HG03342 (cell line): ENCODE measurements at regions not wholly inside any gene's neighbourhood (a gene's known extent, or its start where the extent isn't known, plus 50 kb on each side); places are given as distances from the start of the nearest gene placed in this dataset.
"Not testable (repeated sequence)": the region's sequence is repeated elsewhere in the genome, so short reads cannot be mapped to it uniquely, and the experiment has no call there.

Experiments
- ATAC-seq: cut with Tn5 transposase; IDR thresholded peaks from one replicate; pipeline ENCODE4 v1.9.1; 2021; ENCODE audit warnings: mild to moderate bottlenecking, moderate library complexity; ENCODE audit not compliant: unreplicated experiment

DNA sequence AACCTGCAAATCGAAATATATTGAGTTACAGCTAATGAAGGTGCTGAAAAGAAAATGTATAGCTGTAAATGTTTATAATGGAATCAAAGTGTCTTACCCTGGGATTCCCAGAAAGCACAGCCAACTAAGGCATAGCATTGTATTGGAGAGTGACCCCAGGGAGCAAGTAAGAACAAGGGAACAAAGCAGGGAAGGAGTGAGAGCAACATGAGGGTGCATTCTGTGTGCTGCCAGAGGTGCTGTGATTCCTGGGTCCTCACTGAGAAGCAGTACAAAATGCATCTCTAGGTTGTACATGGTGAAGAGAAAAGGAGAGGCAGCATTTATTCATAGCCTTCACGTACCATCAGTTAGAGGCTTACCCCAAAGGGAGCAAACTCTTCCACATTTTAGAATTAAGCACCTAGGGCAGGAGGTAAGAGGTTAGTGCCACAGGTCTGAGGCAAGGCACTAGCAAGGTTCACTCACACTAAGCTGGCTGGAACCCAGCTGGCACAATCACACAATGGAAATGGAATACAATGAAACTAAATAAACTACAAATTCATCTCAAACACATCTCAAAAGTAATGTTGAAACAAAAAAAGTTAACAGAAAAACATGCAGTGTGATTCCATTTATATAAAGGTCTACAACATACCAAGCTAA is 151.5 kb upstream of the C2CD4B start:
- no peak for ATAC-seq

DNA sequence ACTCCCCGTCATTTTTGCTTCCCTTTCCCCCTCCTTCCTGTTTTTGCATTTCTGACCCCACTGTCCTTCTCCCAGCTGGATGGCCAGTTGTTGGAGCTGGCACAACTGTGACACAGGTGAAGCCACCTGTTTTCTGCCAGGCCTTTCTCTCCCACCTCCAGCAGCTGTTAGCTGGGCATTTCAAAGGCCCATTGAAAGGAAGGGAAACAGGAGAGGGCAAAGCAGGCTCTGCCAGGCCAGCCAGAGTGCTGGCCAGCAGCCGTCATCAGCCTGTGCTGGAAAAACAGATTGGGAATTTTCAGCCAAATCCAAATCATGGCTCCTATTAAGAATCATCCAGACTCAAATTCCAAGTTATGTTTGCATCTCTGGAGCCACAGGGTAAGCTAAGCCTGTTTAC is 155.2 kb upstream of the C2CD4B start:
- ATAC-seq, result no peak

DNA sequence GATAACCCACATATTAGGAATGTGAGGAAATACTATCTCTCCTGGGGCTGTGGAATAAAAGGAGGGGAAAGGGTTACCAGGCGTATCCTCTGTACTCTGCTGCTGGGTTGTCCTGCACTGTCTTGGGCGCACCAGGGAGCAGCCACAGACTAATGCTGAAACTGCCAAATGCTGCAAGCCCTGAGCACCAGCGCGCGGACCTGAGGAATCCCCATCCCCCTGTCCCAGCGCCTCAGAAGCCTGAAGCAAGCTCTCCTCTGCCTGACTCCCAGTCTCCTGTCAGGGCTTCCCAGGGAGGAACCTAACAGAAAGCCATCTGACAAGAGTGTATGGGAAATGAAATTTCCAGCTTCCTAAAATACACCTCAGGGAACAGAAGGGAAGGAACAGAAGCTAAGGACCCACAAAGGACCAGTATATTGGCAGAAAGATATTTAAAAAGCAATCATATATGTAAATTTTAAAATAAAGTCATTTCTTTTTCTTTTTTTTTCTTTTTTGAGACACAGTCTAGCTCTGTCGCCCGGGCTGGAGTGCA is 158.3 kb upstream of the C2CD4B start:
- ATAC-seq, result no peak

DNA sequence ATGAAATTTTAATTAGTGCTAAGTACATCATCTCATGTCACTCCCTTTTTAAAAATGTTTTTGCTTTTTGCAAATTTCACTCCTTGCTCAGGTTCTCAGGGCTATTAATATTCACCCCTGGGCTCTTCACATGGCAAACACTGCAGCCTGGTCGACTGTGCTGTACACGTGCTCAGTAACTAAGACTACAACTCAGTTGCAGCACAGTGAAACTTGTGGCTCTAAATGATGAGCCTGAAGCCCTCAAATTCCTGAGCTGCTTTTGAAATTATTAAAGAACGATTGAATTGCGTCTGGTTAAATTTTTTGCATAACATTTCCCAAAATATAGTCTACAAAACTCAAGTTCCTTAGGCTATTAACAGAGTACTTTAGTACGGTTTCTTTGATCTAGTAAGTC is 159.3 kb upstream of the C2CD4B start:
- no peak for ATAC-seq

DNA sequence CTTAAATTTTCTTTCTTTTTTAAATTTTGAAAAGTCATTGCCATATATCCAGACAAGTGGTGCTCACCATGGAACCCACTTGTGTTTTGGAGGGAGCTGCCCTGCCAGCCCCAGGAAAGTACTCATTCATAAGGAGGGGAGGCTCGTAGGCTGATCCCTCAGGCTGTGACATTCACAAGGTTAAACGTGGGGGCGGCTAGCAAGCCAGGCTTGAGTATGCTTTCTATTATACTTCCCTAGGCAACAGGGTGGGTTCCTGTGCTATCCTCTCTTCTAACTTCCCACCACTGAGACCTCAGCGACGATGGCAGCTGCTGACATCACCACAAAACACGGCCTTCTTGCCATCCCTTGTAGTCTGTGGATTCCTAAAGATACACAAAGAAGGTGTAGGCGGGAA is 160.5 kb upstream of the C2CD4B start:
- no peak for ATAC-seq

DNA sequence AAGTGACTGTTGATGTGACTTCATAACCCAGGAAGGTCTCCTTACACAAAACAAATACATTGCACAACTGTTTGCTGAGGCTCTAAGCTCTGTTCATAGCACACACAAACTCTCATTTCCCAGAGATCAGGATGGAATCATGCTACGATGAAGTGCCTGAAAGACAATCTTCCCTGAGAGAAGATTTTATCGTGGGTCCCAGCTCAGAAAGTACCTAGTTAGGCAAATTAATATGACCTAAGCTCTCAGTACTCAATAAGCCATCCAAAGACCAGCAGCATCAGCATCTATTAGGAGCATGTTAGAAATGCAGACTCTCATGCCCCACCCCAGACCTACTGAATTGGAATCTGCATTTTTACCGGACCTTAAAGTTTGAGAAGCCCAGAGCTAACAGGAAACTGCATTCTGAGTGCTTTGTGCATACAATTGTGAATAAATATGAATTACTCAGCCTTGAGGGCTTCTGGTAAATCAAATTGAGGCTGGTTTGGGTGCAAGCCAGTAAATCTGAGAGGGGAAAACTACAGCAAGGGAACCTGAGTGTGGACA is 161.5 kb upstream of the C2CD4B start:
- ATAC-seq, result no peak

DNA sequence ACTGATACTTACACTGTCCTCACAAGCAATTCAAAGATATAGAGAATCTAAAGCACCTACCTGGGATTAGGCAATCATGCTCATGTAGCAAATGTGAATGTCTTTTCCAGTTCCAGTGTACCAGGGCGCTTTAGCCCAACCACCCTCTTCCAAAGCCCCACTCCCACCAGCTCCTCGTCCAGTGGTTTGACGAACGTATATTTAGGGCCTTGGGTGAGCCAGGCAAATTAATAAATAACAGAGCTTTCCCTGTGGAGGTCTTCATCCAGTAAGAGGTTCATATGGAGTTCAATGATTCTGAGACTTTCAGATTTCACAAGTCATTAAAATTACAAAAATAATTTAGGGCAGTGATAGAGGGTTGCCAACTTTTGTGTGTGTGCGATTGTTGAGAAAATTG is 162.3 kb upstream of the C2CD4B start:
- no peak for ATAC-seq

DNA sequence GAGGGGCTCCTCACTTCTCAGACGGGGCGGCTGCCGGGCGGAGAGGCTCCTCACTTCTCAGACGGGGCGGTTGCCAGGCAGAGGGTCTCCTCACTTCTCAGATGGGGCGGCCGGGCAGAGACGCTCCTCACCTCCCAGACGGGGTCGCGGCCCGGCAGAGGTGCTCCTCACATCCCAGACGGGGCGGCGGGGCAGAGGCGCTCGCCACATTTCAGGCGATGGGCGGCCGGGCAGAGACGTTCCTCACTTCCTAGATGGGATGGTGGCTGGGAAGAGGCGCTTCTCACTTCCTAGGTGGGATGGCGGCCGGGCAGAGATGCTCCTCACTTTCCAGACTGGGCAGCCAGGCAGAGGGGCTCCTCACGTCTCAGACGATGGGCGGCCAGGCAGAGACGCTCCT is 167.4 kb upstream of the C2CD4B start:
- ATAC-seq, result not testable (repeated sequence)

DNA sequence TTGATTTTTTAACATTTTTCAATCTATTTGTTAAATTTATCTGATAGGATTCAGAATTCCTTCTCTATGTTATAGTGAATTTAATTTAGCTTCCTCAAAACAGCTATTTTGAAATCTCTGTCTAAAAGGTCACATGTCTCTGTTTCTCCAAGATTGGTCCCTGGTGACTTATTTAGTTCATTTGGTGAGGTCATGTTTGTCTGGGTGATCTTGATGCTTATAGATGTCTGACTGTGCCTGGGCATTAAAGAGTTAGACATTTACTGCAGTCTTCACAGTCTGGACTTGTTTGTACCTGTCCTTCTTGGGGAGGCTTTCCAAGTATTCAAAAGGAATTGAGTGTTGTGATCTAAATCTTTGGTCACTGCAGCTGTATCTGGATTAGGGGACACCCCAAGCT is 169.5 kb upstream of the C2CD4B start:
- no peak for ATAC-seq

DNA sequence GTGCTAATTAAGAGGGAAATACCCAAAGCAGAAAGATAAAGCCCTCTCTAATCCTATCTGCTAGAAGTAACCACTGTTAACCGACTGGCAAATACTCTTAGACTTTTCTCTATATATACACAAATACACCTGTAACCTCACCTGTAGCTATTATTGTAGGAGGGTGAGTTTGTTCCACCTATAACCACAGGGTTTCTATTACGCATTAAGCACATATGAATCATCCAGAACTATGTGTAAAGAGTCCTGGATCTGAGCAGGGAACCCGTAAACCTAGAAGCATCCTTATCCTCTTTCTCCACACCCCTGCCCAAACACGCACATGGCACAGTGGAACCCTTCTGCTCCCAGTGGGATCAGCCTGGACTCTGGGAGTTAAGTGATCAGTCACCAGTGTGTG is 172.8 kb upstream of the C2CD4B start:
- ATAC-seq, result no peak

DNA sequence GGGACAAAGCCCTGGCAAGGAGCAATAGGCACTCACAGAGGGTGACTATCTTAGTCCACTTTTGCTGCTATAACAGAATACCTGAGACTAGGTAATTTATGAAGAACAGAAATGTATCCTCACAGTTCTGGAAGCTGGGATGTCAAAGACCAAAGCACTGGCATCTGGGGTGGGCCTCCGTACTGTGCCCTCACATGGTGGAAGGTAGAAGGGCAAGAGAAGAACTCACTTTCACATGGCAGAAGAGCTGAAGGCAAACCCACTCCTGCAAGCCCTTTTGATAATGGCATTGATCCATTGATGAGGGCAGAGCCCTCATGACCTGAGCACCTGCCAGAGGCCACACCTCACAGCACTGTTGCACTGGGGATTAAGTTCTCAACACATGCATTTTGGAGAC is 173.4 kb upstream of the C2CD4B start:
- ATAC-seq, result no peak

DNA sequence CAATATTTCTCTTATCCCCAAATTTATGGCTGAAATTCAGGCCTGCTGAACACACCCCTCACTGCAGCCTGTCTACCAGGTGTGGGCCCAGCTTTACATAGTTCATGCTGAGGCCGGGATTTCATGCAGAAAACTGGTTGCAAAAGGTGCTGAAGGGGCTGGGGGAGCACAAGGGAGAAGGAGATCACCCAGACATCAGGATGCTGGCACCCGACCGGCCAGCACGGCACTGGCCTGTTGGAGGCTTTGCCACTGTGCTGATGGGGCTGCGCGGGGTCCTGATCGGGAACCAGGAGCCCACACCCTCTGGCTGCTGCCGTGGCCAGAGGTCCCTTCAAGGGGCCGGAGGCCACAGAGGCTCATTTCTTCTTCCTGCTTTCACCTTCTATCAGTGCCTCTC is 177.9 kb upstream of the C2CD4B start:
- ATAC-seq, result no peak

DNA sequence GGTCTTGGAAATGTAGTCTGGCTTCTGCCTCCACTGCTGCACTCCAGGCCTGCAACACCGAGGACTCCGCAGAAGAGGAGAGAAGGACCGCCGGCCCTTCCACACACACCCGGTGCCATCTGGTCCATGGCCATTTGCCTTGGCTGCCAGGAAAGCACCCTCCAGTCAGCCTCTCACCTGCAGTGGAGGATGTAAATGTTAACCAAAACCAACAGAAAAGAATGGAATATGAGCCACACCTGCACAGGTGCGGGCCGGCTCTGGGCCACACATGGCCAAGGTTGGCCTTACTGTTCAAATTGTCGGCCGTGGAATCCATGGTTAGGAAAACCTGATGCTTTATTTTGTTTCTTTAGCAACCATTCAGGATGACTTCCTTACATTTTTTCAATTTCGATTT is 178.3 kb upstream of the C2CD4B start:
- ATAC-seq, result no peak

DNA sequence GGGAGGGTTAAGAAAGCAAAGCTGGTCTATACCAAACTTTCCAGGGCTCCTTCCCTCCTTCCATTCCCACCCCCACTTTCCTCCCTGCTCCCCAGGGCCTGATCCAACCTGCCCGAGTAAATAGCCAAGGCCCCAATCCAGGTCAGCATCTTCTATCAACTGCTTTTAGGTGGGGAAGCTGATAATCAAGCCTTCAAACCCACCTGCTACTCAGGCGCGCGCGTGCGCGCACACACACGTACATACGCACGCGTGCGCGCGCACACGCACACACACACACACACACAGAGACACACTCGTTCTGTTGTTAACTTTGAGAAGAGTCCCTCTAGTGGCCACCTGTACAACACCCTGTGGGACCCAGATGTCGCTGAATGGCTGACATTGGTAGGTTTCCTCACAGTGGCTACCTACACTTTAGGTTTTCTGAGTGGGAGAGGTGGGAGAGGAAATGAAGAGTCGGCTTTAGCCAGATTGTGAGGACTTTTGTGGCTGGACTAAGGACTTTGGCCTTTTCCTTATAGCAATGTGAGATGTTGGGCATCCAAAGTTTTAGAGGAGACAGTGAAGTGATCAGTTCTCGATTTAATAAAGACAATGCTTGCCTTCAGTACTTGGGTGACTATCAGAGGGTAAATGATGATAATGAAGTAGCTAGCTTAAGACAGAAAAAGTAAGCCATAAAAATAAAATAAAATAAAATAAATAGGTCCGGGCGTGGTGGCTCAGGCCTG is 179.9 kb upstream of the C2CD4B start:
- ATAC-seq, result peak; percentile 71

DNA sequence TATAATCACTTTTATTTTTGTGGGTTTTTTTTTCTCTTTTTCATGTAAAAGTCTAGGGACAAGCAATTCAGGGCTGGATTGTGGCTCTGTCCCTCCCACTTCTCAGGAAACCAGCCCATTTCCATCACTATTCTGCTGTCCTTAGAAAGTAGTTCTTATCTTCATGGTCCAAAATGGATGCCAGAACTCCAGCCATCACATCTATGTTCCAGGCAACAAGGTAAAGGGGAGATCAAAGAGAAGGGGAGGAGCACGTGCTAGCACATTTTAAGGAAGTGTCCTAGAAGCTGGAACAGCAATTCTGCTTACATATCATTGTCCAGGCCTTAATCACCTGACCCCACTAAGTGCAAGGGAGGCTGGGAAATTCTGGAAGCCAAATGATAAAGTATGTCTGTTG is 181.1 kb upstream of the C2CD4B start:
- ATAC-seq, result no peak

DNA sequence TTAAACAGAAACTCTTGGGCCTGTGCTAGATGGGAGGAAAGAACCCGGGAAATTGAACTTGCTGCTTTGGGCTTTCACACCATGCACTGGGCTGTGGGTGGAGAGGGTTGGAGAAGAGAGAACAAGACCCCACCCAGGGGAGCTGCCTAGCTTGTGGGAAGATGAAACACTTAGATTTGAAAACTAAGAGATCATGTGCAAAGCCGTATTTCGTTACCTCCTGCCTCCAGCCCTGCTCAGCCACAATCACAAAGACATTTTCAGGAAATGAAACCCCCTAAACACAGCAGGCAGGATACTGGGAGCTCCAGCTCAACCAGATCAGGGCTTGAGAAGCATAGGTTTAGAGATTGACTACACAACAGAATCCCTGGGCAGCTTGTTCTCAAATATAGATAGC is 183.0 kb upstream of the C2CD4B start:
- ATAC-seq, result no peak

DNA sequence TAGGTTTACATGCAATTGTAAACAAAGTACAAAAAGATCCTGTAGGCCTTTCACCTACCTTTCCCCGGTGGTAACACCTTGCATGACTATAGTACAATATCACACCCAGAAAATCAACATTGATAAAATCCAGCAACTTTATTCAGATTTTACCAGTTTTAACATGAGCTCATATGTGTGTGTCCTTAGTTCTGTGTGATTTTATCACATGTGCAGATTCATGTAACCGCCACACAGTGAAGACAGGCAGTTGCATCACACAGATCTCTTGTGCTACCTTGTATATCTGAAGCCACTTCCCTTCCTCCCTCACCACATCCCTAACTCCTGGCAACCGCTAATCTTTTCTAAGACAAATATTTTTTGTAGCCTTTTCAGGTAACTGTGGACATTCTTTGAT is 183.5 kb upstream of the C2CD4B start:
- no peak for ATAC-seq

DNA sequence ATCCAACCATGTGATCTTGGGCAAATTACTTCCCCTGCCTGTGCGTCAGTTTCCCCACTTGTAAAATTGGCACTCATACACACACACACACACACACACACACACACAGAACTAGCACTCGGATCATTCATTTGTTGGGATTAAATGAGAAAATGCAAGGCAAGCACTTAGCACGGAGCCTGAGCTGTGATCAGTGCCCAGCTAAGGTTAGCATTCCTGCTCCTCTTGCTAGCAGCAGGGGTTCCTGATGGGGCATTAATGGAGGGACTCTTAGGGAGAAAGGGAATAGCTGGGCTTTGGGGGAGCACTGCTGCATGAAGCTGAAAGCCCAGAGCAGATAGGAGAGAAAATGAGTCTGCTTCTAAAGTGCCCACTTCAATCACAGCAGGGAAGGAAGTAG is 187.7 kb upstream of the C2CD4B start:
- no peak for ATAC-seq

DNA sequence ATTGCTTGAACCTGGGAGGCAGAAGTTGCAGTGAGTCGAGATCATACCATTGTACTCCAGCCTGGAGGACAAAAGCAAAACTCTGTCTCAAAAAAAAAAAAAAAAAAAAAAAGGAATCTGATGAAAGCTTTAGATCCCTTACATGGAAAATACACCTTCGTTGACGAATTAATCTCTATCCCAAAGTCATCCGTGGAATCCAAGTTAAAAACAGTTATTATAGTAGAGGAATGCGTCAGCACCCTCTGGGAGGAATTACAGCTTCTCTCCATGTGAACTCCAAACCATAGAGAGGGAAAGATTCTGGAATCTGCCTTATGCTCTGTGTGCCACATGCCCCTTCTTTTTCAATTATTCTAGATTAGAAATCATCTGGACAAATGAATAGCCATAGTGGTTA is 192.3 kb upstream of the C2CD4B start:
- no peak for ATAC-seq

DNA sequence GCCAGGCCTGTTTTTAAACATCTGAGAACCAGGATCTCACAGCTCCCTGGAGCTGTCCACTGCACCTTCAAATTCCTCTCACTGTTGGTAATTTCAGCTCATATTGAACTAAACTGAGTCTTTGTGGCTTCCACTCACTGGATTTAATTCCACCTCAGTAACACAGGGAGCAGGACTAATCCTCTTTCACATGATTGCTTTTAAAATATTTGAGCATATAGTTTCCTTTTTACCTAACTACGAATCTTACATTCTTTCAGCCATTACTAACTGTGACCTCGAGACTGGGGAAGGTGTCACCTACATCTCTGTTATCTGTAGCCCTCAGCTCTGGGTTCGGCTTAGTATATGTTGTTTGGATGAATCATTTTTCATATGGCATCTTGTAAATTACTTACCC is 194.3 kb upstream of the C2CD4B start:
- ATAC-seq, result no peak

DNA sequence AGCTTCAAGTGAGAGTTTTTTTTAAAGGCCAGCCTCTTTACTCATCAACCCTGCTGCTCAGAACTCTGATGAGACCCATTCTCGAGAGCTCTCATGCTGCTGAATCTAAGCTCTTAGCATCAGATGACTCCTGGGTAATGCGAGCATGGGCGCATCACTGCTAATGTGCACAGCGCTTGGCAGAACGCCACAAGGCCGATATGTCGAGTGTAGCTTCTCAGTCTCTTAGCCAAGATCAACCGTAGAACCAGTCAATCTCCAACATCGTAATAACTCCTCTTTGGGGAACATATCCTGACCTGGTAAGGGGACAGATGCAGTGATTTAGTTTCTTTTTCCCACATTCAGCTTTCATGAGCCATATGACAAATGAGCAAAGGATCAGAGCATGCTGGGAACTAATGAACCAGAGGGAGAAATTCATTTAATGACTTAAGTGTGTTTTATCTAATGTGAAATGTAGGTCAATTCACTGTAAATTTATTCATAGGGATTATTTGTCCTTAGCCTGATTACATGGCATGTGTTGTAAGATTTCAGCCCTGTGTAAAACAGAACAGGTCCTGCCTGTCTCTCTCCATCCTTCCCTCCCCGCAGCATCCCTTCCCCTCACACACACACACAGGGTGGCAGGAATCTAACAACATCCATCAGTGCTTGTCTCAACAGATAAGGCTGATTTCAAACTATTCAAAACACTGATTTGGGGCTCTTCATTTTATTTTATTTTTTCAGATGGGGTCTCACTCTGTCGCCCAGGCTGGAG is 195.4 kb upstream of the C2CD4B start:
- no peak for ATAC-seq

DNA sequence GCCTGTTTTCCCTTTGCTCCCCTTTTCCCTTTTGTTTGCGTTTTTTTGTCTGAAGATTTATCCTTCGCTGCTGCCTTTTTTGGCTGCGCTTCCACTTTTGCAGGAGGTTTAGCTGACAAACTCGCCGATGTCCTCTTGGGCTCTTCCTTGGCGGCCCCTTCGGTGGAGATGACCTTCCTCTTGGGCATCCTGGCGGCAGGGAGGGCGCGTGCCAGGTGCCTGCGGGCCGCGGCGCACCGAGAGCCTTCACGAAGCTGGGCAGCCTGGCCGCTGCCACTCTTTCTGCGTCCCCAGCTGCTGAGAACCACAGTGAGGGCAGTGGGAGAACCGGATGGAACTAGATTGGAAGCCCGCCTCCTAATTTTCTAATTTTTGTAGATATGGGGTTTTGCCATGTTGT is 197.1 kb upstream of the C2CD4B start:
- ATAC-seq, result no peak
